AG10803 (cell line): ENCODE measurements at regions not wholly inside any gene's neighbourhood (a gene's known extent, or its start where the extent isn't known, plus 50 kb on each side); places are given as distances from the start of the nearest gene placed in this dataset.
A peak's percentile ranks its signal among the peaks of the same experiment; 100 is the strongest.
"Not testable (repeated sequence)": the region's sequence is repeated elsewhere in the genome, so short reads cannot be mapped to it uniquely, and the experiment has no call there.

ENCODE experiments used
- DNase-seq: peaks from one replicate; pipeline ENCODE4 v3.0.0; 2010; ENCODE audit warnings: low read depth
- H3K4me3 ChIP-seq: 2 replicates; pipeline ENCODE4 v1.5.1; 2011; ENCODE audit warnings: mild to moderate bottlenecking, low read length, control low read depth
- CTCF ChIP-seq: conservative IDR thresholded peaks from 2 replicates; pipeline ENCODE4 v1.5.1; 2011; ENCODE audit warnings: mild to moderate bottlenecking, low read length, control low read depth, inconsistent platforms

GRCh38 chr16:14011846-14012245 lies 59.3 kb upstream of the MRTFB start:
- DNase-seq, result peak; percentile 40
- H3K4me3 ChIP-seq, result no peak overlapping the region
- no peak for TF ChIP-seq CTCF

- no peak for DNase-seq
- no peak overlapping the region for H3K4me3 ChIP-seq
- no peak for TF ChIP-seq CTCF
Observed at GRCh38 chr16:14013145-14013570, 58.0 kb upstream of the MRTFB start.

GRCh38 chr16:14013571-14014283 lies 57.4 kb upstream of the MRTFB start:
- TF ChIP-seq CTCF, result no peak
- DNase-seq, result peak; percentile 95
- H3K4me3 ChIP-seq, result no peak overlapping the region

- no peak for TF ChIP-seq CTCF
- no peak overlapping the region for H3K4me3 ChIP-seq
- DNase-seq, result no peak
Observed at GRCh38 chr16:14014284-14014625, 56.9 kb upstream of the MRTFB start.

- no peak overlapping the region for H3K4me3 ChIP-seq
- no peak for TF ChIP-seq CTCF
- peak; percentile 22 for DNase-seq
Observed at GRCh38 chr16:14015033-14015432, 56.1 kb upstream of the MRTFB start.

GRCh38 chr16:14015461-14015860 lies 55.7 kb upstream of the MRTFB start:
- no peak for TF ChIP-seq CTCF
- H3K4me3 ChIP-seq, result no peak overlapping the region
- no peak for DNase-seq

GRCh38 chr16:14015948-14016347 lies 55.2 kb upstream of the MRTFB start:
- DNase-seq, result peak; percentile 89
- no peak for TF ChIP-seq CTCF
- no peak overlapping the region for H3K4me3 ChIP-seq

- not testable (repeated sequence) for DNase-seq, H3K4me3 ChIP-seq
Observed at GRCh38 chr16:14016362-14016761, 54.8 kb upstream of the MRTFB start.
